ENCODE measurements at regions not wholly inside any gene's neighbourhood (a gene's known extent, or its start where the extent isn't known, plus 50 kb on each side); places are given as distances from the start of the nearest gene placed in this dataset.

GRCh38 chr5:164950927-164951326 lies 1445.5 kb downstream of the MAT2B start:
- TF ChIP-seq CTCF (IDR thresholded peaks at IDR 0.05; ENCODE audit: insufficient read depth, low read length, poor library complexity, severe bottlenecking), result no peak
- TF ChIP-seq EZH2phosphoT487 (conservative IDR thresholded peaks at IDR 0.05; ENCODE audit: low read length), result no peak

Data from SU-DHL-6 (cell line).